NOMO-1 (cell line): ENCODE measurements at regions not wholly inside any gene's neighbourhood (a gene's known extent, or its start where the extent isn't known, plus 50 kb on each side); places are given as distances from the start of the nearest gene placed in this dataset.
A peak's percentile ranks its signal among the peaks of the same experiment; 100 is the strongest.

Source experiments
- DNase-seq, 2 experiments: peaks; one replicate each; lab custom pipeline; 2025; ENCODE audit not compliant: unreplicated experiment in 2 of 2; lab: John Stamatoyannopoulos, UW

GRCh38 chr7:101707587-101707986, 78.5 kb upstream of the MYL10 start:
- DNase-seq, result no peak

- DNase-seq, result no peak
Measured at GRCh38 chr7:101708223-101708622, 79.1 kb upstream of the MYL10 start.

GRCh38 chr7:101712652-101713051, 83.6 kb upstream of the MYL10 start:
- DNase-seq, result no peak

GRCh38 chr7:101714097-101714496, 85.0 kb upstream of the MYL10 start:
- DNase-seq, result no peak

GRCh38 chr7:101717628-101718357, 88.7 kb upstream of the MYL10 start:
- DNase-seq, result peak; percentile 99 to 100

- DNase-seq, result peak; percentile 91 to 94
Measured at GRCh38 chr7:101718363-101719122, 89.4 kb upstream of the MYL10 start.

GRCh38 chr7:101719123-101719470, 90.0 kb upstream of the MYL10 start:
- DNase-seq, result no peak

- no peak for DNase-seq
Measured at GRCh38 chr7:101720324-101720723, 91.2 kb upstream of the MYL10 start.

- DNase-seq, result no peak
Measured at GRCh38 chr7:101722247-101722646, 93.2 kb upstream of the MYL10 start.

- DNase-seq, result no peak
Measured at GRCh38 chr7:101723835-101724234, 93.6 kb upstream of the CUX1 start.

GRCh38 chr7:101724957-101725356, 92.5 kb upstream of the CUX1 start:
- no peak for DNase-seq

- no peak for DNase-seq
Measured at GRCh38 chr7:101725921-101726320, 91.5 kb upstream of the CUX1 start.

GRCh38 chr7:101727184-101727583, 90.2 kb upstream of the CUX1 start:
- no peak for DNase-seq

GRCh38 chr7:101728128-101728527, 89.3 kb upstream of the CUX1 start:
- no peak for DNase-seq

GRCh38 chr7:101728873-101729240, 88.6 kb upstream of the CUX1 start:
- peak; percentile 72 to 79 for DNase-seq

GRCh38 chr7:101729241-101729883, 88.1 kb upstream of the CUX1 start:
- DNase-seq, result peak in 1 of 2 experiments; percentile 26

GRCh38 chr7:101731502-101732084, 85.8 kb upstream of the CUX1 start:
- DNase-seq, result no peak

- DNase-seq, result peak; percentile 61 to 89
Measured at GRCh38 chr7:101733713-101734475, 83.5 kb upstream of the CUX1 start.

GRCh38 chr7:101736084-101736483, 81.3 kb upstream of the CUX1 start:
- peak in 1 of 2 experiments; percentile 22 for DNase-seq

- no peak for DNase-seq
Measured at GRCh38 chr7:101739775-101740398, 77.5 kb upstream of the CUX1 start.
